WTC11 (cell line): ENCODE measurements at regions not wholly inside any gene's neighbourhood (a gene's known extent, or its start where the extent isn't known, plus 50 kb on each side); places are given as distances from the start of the nearest gene placed in this dataset.

Source experiments
- ATF1 ChIP-seq: sonication (generic); formaldehyde crosslinking; IDR thresholded peaks from 2 replicates; pipeline ENCODE4 v1.8.1; 2023; ENCODE audit warnings: mild to moderate bottlenecking, moderate library complexity, missing genetic modification reagents
- ESRRA ChIP-seq: sonication (generic); formaldehyde crosslinking; IDR thresholded peaks from 2 replicates; pipeline ENCODE4 v1.8.1; 2022; ENCODE audit warnings: mild to moderate bottlenecking, missing genetic modification reagents, borderline replicate concordance
- SOX15 ChIP-seq: fragments of 250-450 bp; sonication (Bioruptor Pico); IDR thresholded peaks from 2 replicates; pipeline ENCODE4 v1.9.0; 2021; ENCODE audit warnings: mild to moderate bottlenecking
- ZNF121 ChIP-seq: sonication (generic); formaldehyde crosslinking; IDR thresholded peaks from 2 replicates; pipeline ENCODE4 v1.8.0; 2023; ENCODE audit warnings: missing genetic modification reagents
- ZNF416 ChIP-seq: fragments of 250-450 bp; sonication (Bioruptor Pico); IDR thresholded peaks from 2 replicates; pipeline ENCODE4 v1.9.0; 2021; ENCODE audit warnings: mild to moderate bottlenecking, inconsistent platforms
- TF ChIP-seq, protein P1 (sequence below): sonication (generic); formaldehyde crosslinking; IDR thresholded peaks from 2 replicates; pipeline ENCODE4 v1.8.1; 2023; ENCODE audit warnings: mild to moderate bottlenecking, missing genetic modification reagents
- TF ChIP-seq, protein P2 (sequence below): fragments of 200-600 bp; IDR thresholded peaks from 2 replicates; pipeline ENCODE4 v1.8.0; 2022; ENCODE audit warnings: antibody characterized with exemption

DNA sequence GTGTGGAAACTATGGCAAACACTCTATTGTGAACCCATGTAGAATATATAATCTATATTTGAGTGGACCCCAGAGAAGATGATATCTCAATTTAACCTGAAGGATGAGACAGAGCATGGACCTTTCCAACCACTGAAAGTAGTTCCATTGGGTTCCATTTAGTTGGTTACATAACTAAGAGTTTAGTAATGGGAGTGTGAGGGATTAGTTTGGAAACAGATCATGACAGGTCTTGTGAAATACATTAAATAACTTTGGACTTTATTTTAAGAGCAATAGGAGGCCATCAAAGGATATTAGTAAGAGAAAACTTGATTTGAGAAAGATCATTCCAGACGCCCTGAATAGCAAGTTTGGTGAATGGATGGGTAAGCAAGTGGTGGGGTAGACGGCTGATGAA lies 487.2 kb upstream of the ROBO2 start:
- TF ChIP-seq, protein P1, sequence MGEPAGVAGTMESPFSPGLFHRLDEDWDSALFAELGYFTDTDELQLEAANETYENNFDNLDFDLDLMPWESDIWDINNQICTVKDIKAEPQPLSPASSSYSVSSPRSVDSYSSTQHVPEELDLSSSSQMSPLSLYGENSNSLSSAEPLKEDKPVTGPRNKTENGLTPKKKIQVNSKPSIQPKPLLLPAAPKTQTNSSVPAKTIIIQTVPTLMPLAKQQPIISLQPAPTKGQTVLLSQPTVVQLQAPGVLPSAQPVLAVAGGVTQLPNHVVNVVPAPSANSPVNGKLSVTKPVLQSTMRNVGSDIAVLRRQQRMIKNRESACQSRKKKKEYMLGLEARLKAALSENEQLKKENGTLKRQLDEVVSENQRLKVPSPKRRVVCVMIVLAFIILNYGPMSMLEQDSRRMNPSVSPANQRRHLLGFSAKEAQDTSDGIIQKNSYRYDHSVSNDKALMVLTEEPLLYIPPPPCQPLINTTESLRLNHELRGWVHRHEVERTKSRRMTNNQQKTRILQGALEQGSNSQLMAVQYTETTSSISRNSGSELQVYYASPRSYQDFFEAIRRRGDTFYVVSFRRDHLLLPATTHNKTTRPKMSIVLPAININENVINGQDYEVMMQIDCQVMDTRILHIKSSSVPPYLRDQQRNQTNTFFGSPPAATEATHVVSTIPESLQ (CRISPR knock-in tag): no peak
- TF ChIP-seq ZNF121 (CRISPR knock-in tag): no peak
- TF ChIP-seq SOX15: no peak
- TF ChIP-seq ESRRA (CRISPR knock-in tag): no peak
- no peak for TF ChIP-seq ATF1
- TF ChIP-seq ZNF416 (CRISPR knock-in tag): no peak
- TF ChIP-seq, protein P2, sequence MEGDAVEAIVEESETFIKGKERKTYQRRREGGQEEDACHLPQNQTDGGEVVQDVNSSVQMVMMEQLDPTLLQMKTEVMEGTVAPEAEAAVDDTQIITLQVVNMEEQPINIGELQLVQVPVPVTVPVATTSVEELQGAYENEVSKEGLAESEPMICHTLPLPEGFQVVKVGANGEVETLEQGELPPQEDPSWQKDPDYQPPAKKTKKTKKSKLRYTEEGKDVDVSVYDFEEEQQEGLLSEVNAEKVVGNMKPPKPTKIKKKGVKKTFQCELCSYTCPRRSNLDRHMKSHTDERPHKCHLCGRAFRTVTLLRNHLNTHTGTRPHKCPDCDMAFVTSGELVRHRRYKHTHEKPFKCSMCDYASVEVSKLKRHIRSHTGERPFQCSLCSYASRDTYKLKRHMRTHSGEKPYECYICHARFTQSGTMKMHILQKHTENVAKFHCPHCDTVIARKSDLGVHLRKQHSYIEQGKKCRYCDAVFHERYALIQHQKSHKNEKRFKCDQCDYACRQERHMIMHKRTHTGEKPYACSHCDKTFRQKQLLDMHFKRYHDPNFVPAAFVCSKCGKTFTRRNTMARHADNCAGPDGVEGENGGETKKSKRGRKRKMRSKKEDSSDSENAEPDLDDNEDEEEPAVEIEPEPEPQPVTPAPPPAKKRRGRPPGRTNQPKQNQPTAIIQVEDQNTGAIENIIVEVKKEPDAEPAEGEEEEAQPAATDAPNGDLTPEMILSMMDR: no peak
